ENCODE measurements at regions not wholly inside any gene's neighbourhood (a gene's known extent, or its start where the extent isn't known, plus 50 kb on each side); places are given as distances from the start of the nearest gene placed in this dataset.

- intact Hi-C loops (cut with DNase I; ENCODE audit: low total_unique reads), result no loop called here
- WGBS, 2 donors, result 55 to 57% methylated on average over 6 of the region's 6 CpGs
- H3K4me3 ChIP-seq (ENCODE audit: low read depth, poor library complexity, severe bottlenecking), result no peak overlapping the region
- DNase-seq (ENCODE audit: low spot score in 2 of 2), result no peak
- TF ChIP-seq POLR2A (IDR thresholded peaks at IDR 0.05) (no peak), CTCF (IDR thresholded peaks at IDR 0.05) (no peak)
These were observed 74.4 kb upstream of the EPB41L3 start for GRCh38 chr18:5618047-5618688.

GRCh38 chr18:5611221-5611620 is 67.4 kb upstream of the EPB41L3 start:
- no peak for DNase-seq (ENCODE audit: low spot score in 2 of 2)
- H3K4me3 ChIP-seq (ENCODE audit: low read depth, poor library complexity, severe bottlenecking), result no peak overlapping the region
- no peak for TF ChIP-seq POLR2A (IDR thresholded peaks at IDR 0.05)
- no peak for TF ChIP-seq CTCF (IDR thresholded peaks at IDR 0.05)
- WGBS, 2 donors, result 83 to 89% methylated on average over 4 of the region's 4 CpGs
- intact Hi-C loops (cut with DNase I; ENCODE audit: low total_unique reads), result no loop called here

- WGBS, 2 donors, result 90 to 95% methylated on average over 2 of the region's 2 CpGs
- intact Hi-C loops (cut with DNase I; ENCODE audit: low total_unique reads), result no loop called here
- no peak overlapping the region for H3K4me3 ChIP-seq (ENCODE audit: low read depth, poor library complexity, severe bottlenecking)
- TF ChIP-seq CTCF (IDR thresholded peaks at IDR 0.05) (no peak), POLR2A (IDR thresholded peaks at IDR 0.05) (no peak)
- DNase-seq (ENCODE audit: low spot score in 2 of 2), result no peak
These were observed 65.0 kb upstream of the EPB41L3 start for GRCh38 chr18:5608846-5609245.

GRCh38 chr18:5606951-5607350 is 63.2 kb upstream of the EPB41L3 start:
- 78 to 84% methylated on average over 6 of the region's 6 CpGs for WGBS, 2 donors
- H3K4me3 ChIP-seq (ENCODE audit: low read depth, poor library complexity, severe bottlenecking), result no peak overlapping the region
- intact Hi-C loops (cut with DNase I; ENCODE audit: low total_unique reads), result no loop called here
- no peak for DNase-seq (ENCODE audit: low spot score in 2 of 2)
- TF ChIP-seq POLR2A (IDR thresholded peaks at IDR 0.05), result no peak
- no peak for TF ChIP-seq CTCF (IDR thresholded peaks at IDR 0.05)

- TF ChIP-seq CTCF (IDR thresholded peaks at IDR 0.05) (no peak), POLR2A (IDR thresholded peaks at IDR 0.05) (no peak)
- intact Hi-C loops (cut with DNase I; ENCODE audit: low total_unique reads), result no loop called here
- WGBS, 2 donors, result 56 to 71% methylated on average over 2 of the region's 2 CpGs
- no peak for DNase-seq (ENCODE audit: low spot score in 2 of 2)
- H3K4me3 ChIP-seq (ENCODE audit: low read depth, poor library complexity, severe bottlenecking), result no peak overlapping the region
These were observed 61.0 kb upstream of the EPB41L3 start for GRCh38 chr18:5604778-5605177.

- 37 to 49% methylated on average over 6 of the region's 6 CpGs for WGBS, 2 donors
- intact Hi-C loops (cut with DNase I; ENCODE audit: low total_unique reads), result no loop called here
- TF ChIP-seq POLR2A (IDR thresholded peaks at IDR 0.05), result no peak
- TF ChIP-seq CTCF (IDR thresholded peaks at IDR 0.05), result no peak
- no peak for DNase-seq (ENCODE audit: low spot score in 2 of 2)
- H3K4me3 ChIP-seq (ENCODE audit: low read depth, poor library complexity, severe bottlenecking), result no peak overlapping the region
These were observed 59.4 kb upstream of the EPB41L3 start for GRCh38 chr18:5603153-5603552.

Measured in lower leg skin (tissue), 4 donors.